Dendritic cell treated with granulocyte-macrophage colony-stimulating factor and Interleukin-4, amounts not matched to agents 40 ng/mL and 50 ng/mL, for 4 days (primary cell): ENCODE measurements at regions not wholly inside any gene's neighbourhood (a gene's known extent, or its start where the extent isn't known, plus 50 kb on each side); places are given as distances from the start of the nearest gene placed in this dataset.
"Not testable (repeated sequence)": the region's sequence is repeated elsewhere in the genome, so short reads cannot be mapped to it uniquely, and the experiment has no call there.

Experiments
- H3K27ac Mint-ChIP-seq: one replicate; pipeline ENCODE4 v1.8.0; 2022; ENCODE audit warnings: mild to moderate bottlenecking, mixed read lengths
- H3K27me3 Mint-ChIP-seq: one replicate; pipeline ENCODE4 v1.8.0; 2022; ENCODE audit warnings: mild to moderate bottlenecking, mixed read lengths
- H3K36me3 Mint-ChIP-seq: one replicate; pipeline ENCODE4 v1.8.0; 2022; ENCODE audit warnings: low read depth, mixed read lengths
- H3K4me1 Mint-ChIP-seq: one replicate; pipeline ENCODE4 v1.8.0; 2022; ENCODE audit warnings: low read depth, mixed read lengths
- H3K4me3 Mint-ChIP-seq: one replicate; pipeline ENCODE4 v1.8.0; 2022; ENCODE audit warnings: mild to moderate bottlenecking, moderate library complexity, mixed read lengths
- H3K9me3 Mint-ChIP-seq: one replicate; pipeline ENCODE4 v1.8.0; 2022; ENCODE audit warnings: mixed read lengths
- intact Hi-C: fragments of 100-400 bp; cut with micrococcal nuclease; formaldehyde crosslinking; loops from one replicate; pipeline ENCODE4 v1.15.0; 2022

- H3K36me3 Mint-ChIP-seq, result no peaks in the 10 kb centered on the region
- intact Hi-C loops, result no loop called here
- H3K4me3 Mint-ChIP-seq, result no peak overlapping the region
- H3K27me3 Mint-ChIP-seq, result peaks cover 51% of the 10 kb centered on the region
- no peaks in the 10 kb centered on the region for H3K4me1 Mint-ChIP-seq
- no peak overlapping the region for H3K27ac Mint-ChIP-seq
- no peaks in the 10 kb centered on the region for H3K9me3 Mint-ChIP-seq
Observed at GRCh38 chr16:86879268-86879667, 300.9 kb downstream of the FOXL1 start.

GRCh38 chr16:86880316-86881117 lies 302.2 kb downstream of the FOXL1 start:
- H3K27me3 Mint-ChIP-seq, result peaks cover 51% of the 10 kb centered on the region
- H3K4me1 Mint-ChIP-seq, result no peaks in the 10 kb centered on the region
- H3K9me3 Mint-ChIP-seq, result no peaks in the 10 kb centered on the region
- H3K36me3 Mint-ChIP-seq, result no peaks in the 10 kb centered on the region
- no peak overlapping the region for H3K4me3 Mint-ChIP-seq
- no peak overlapping the region for H3K27ac Mint-ChIP-seq
- intact Hi-C loops, result no loop called here

- Mint-ChIP-seq H3K4me3 (no peak overlapping the region), H3K27me3 (peaks cover 49% of the 10 kb centered on the region), H3K27ac (no peak overlapping the region), H3K4me1 (no peaks in the 10 kb centered on the region), H3K9me3 (no peaks in the 10 kb centered on the region), H3K36me3 (no peaks in the 10 kb centered on the region)
- intact Hi-C loops, result no loop called here
Observed at GRCh38 chr16:86881118-86881510, 302.8 kb downstream of the FOXL1 start.

GRCh38 chr16:86881861-86882273 lies 303.5 kb downstream of the FOXL1 start:
- no peak overlapping the region for H3K27ac Mint-ChIP-seq
- H3K36me3 Mint-ChIP-seq, result no peaks in the 10 kb centered on the region
- peaks cover 48% of the 10 kb centered on the region for H3K27me3 Mint-ChIP-seq
- H3K4me3 Mint-ChIP-seq, result no peak overlapping the region
- intact Hi-C loops, result no loop called here
- no peaks in the 10 kb centered on the region for H3K9me3 Mint-ChIP-seq
- no peaks in the 10 kb centered on the region for H3K4me1 Mint-ChIP-seq

GRCh38 chr16:86882586-86883280 lies 304.4 kb downstream of the FOXL1 start:
- intact Hi-C loops, result no loop called here
- peaks cover 42% of the 10 kb centered on the region for H3K27me3 Mint-ChIP-seq
- no peaks in the 10 kb centered on the region for H3K36me3 Mint-ChIP-seq
- no peaks in the 10 kb centered on the region for H3K9me3 Mint-ChIP-seq
- no peak overlapping the region for H3K4me3 Mint-ChIP-seq
- no peak overlapping the region for H3K27ac Mint-ChIP-seq
- H3K4me1 Mint-ChIP-seq, result no peaks in the 10 kb centered on the region

GRCh38 chr16:86883583-86884389 lies 305.4 kb downstream of the FOXL1 start:
- Mint-ChIP-seq H3K27me3 (peaks cover 33% of the 10 kb centered on the region), H3K4me1 (no peaks in the 10 kb centered on the region), H3K36me3 (no peaks in the 10 kb centered on the region), H3K27ac (no peak overlapping the region), H3K4me3 (no peak overlapping the region), H3K9me3 (peaks cover 1% of the 10 kb centered on the region)
- intact Hi-C loops, result no loop called here

GRCh38 chr16:86884390-86884650 lies 306.0 kb downstream of the FOXL1 start:
- H3K27me3 Mint-ChIP-seq, result peaks cover 28% of the 10 kb centered on the region
- no peak overlapping the region for H3K4me3 Mint-ChIP-seq
- H3K4me1 Mint-ChIP-seq, result no peaks in the 10 kb centered on the region
- no peak overlapping the region for H3K27ac Mint-ChIP-seq
- intact Hi-C loops, result no loop called here
- peaks cover 7% of the 10 kb centered on the region for H3K9me3 Mint-ChIP-seq
- no peaks in the 10 kb centered on the region for H3K36me3 Mint-ChIP-seq

- Mint-ChIP-seq H3K4me1 (no peaks in the 10 kb centered on the region), H3K36me3 (no peaks in the 10 kb centered on the region), H3K4me3 (no peak overlapping the region), H3K27ac (no peak overlapping the region), H3K9me3 (peaks cover 10% of the 10 kb centered on the region), H3K27me3 (peaks cover 20% of the 10 kb centered on the region)
- intact Hi-C loops, result no loop called here
Observed at GRCh38 chr16:86885139-86885538, 306.8 kb downstream of the FOXL1 start.

GRCh38 chr16:86886651-86887050 lies 308.3 kb downstream of the FOXL1 start:
- H3K27me3 Mint-ChIP-seq, result peaks cover 10% of the 10 kb centered on the region
- no peak overlapping the region for H3K27ac Mint-ChIP-seq
- H3K36me3 Mint-ChIP-seq, result no peaks in the 10 kb centered on the region
- H3K4me3 Mint-ChIP-seq, result no peak overlapping the region
- peaks cover 10% of the 10 kb centered on the region for H3K9me3 Mint-ChIP-seq
- intact Hi-C loops, result no loop called here
- H3K4me1 Mint-ChIP-seq, result no peaks in the 10 kb centered on the region

GRCh38 chr16:86887416-86887815 lies 309.1 kb downstream of the FOXL1 start:
- H3K4me3 Mint-ChIP-seq, result no peak overlapping the region
- H3K27ac Mint-ChIP-seq, result no peak overlapping the region
- intact Hi-C loops, result no loop called here

GRCh38 chr16:86888231-86889053 lies 310.1 kb downstream of the FOXL1 start:
- H3K27ac Mint-ChIP-seq, result no peak overlapping the region
- H3K4me3 Mint-ChIP-seq, result no peak overlapping the region
- no peaks in the 10 kb centered on the region for H3K4me1 Mint-ChIP-seq
- H3K9me3 Mint-ChIP-seq, result peaks cover 10% of the 10 kb centered on the region
- no peaks in the 10 kb centered on the region for H3K36me3 Mint-ChIP-seq
- intact Hi-C loops, result no loop called here
- H3K27me3 Mint-ChIP-seq, result peaks cover 8% of the 10 kb centered on the region

More at GRCh38 chr16:86887416-86887815, 309.1 kb downstream of the FOXL1 start:
- Mint-ChIP-seq H3K27me3 (peaks cover 10% of the 10 kb centered on the region), H3K4me1 (no peaks in the 10 kb centered on the region), H3K36me3 (no peaks in the 10 kb centered on the region), H3K9me3 (peaks cover 10% of the 10 kb centered on the region)

- peaks cover 10% of the 10 kb centered on the region for H3K9me3 Mint-ChIP-seq
- H3K36me3 Mint-ChIP-seq, H3K4me1 Mint-ChIP-seq, H3K27ac Mint-ChIP-seq, H3K27me3 Mint-ChIP-seq, intact Hi-C loops, H3K4me3 Mint-ChIP-seq: not testable (repeated sequence)
Observed at GRCh38 chr16:86889054-86889366, 310.7 kb downstream of the FOXL1 start.

GRCh38 chr16:86889974-86890373 lies 311.6 kb downstream of the FOXL1 start:
- intact Hi-C loops, result no loop called here
- H3K4me3 Mint-ChIP-seq, result no peak overlapping the region
- H3K9me3 Mint-ChIP-seq, result peaks cover 10% of the 10 kb centered on the region
- no peaks in the 10 kb centered on the region for H3K4me1 Mint-ChIP-seq
- H3K27me3 Mint-ChIP-seq, result peaks cover 10% of the 10 kb centered on the region
- H3K27ac Mint-ChIP-seq, result no peak overlapping the region
- no peaks in the 10 kb centered on the region for H3K36me3 Mint-ChIP-seq

GRCh38 chr16:86891121-86891520 lies 312.8 kb downstream of the FOXL1 start:
- Mint-ChIP-seq H3K4me3 (no peak overlapping the region), H3K9me3 (peaks cover 10% of the 10 kb centered on the region), H3K36me3 (no peaks in the 10 kb centered on the region), H3K27me3 (peaks cover 12% of the 10 kb centered on the region), H3K27ac (no peak overlapping the region), H3K4me1 (no peaks in the 10 kb centered on the region)
- intact Hi-C loops, result no loop called here
